Prostate gland (tissue), 2 donors: ENCODE measurements at regions not wholly inside any gene's neighbourhood (a gene's known extent, or its start where the extent isn't known, plus 50 kb on each side); places are given as distances from the start of the nearest gene placed in this dataset.

Experiments
- DNase-seq: peaks from one replicate; pipeline ENCODE4 v3.0.0-alpha.2; 2019; ENCODE audit warnings: low spot score
- H3K27ac ChIP-seq, 2 donors: fragments of 200-600 bp; sonication (generic); 2 replicates each; pipeline ENCODE4 v1.5.1; 2017 to 2019
- H3K27me3 ChIP-seq: fragments of 200-600 bp; sonication (generic); replicated peaks from 2 replicates; pipeline ENCODE4 v1.5.1; 2019; ENCODE audit not compliant: insufficient read depth
- H3K36me3 ChIP-seq, 2 donors: fragments of 200-600 bp; sonication (generic); 1 replicate in 1 of 2; 2 replicates in 1 of 2; pipeline versions ENCODE4 v1.5.1 to v1.8.1; 2017 to 2019
- H3K4me1 ChIP-seq: fragments of 200-600 bp; sonication (generic); replicated peaks from 2 replicates; pipeline ENCODE4 v1.5.1; 2019
- H3K4me3 ChIP-seq, 2 donors: fragments of 200-600 bp; sonication (generic); 2 replicates each; pipeline ENCODE4 v1.5.1; 2017 to 2019
- H3K9me3 ChIP-seq: fragments of 200-600 bp; sonication (generic); 2 replicates; pipeline ENCODE4 v1.5.1; 2017
- POLR2A ChIP-seq: fragments of 450-650 bp; IDR thresholded peaks from one replicate; pipeline ENCODE4 v1.6.1; 2016; ENCODE audit warnings: antibody characterized with exemption, mild to moderate bottlenecking
- POLR2AphosphoS5 ChIP-seq: sonication (generic); formaldehyde crosslinking; IDR thresholded peaks from one replicate; pipeline ENCODE4 v1.6.1; 2017; ENCODE audit warnings: antibody characterized with exemption
- WGBS: methylation state at CpG from one replicate; pipeline ENCODE4 v1.1.5; 2018; 5-methylcytosine and 5-hydroxymethylcytosine counted together
- intact Hi-C: fragments of 100-400 bp; cut with DNase I; formaldehyde crosslinking; loops from one replicate; pipeline ENCODE4 v1.14.2; 2022
- TF ChIP-seq, protein P1 (sequence below), 4 experiments: fragments of 200-600 bp in 2 of 4; fragments of 450-650 bp in 2 of 4; sonication (generic) in 2 of 4; IDR thresholded peaks; 1 replicate in 3 of 4; 2 replicates in 1 of 4; pipeline ENCODE4 v1.5.1; 2016 to 2019; ENCODE audit warnings: antibody characterized with exemption in 4 of 4, mild to moderate bottlenecking in 2 of 4, moderate library complexity in 2 of 4

DNA sequence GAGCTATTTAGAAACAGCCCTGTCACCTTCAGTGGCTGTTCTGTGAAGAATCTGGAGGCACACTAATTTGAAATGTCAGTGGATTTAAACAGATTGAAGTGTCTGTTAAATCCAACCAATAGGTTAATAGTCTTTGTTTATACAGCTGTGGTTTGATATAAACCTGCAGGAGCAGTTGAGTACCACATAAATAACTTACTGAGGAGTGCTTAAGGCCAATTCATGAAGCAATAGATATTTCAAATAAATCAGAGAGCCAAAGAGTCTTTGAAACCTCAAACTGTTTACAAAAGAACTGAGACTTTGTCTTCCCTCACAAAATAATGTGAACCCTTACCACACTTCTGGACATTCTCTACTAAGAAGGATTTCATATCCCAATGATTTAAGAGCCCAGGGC, 111.9 kb downstream of the FEM1C start:
- Histone ChIP-seq H3K4me3 (no peak overlapping the region), H3K36me3 (no peaks in the 10 kb centered on the region), H3K27ac (no peak overlapping the region), H3K9me3 (no peaks in the 10 kb centered on the region), H3K4me1 (peaks cover 6% of the 10 kb centered on the region), H3K27me3 (no peaks in the 10 kb centered on the region)
- intact Hi-C loops: no loop called here
- TF ChIP-seq, protein P1, sequence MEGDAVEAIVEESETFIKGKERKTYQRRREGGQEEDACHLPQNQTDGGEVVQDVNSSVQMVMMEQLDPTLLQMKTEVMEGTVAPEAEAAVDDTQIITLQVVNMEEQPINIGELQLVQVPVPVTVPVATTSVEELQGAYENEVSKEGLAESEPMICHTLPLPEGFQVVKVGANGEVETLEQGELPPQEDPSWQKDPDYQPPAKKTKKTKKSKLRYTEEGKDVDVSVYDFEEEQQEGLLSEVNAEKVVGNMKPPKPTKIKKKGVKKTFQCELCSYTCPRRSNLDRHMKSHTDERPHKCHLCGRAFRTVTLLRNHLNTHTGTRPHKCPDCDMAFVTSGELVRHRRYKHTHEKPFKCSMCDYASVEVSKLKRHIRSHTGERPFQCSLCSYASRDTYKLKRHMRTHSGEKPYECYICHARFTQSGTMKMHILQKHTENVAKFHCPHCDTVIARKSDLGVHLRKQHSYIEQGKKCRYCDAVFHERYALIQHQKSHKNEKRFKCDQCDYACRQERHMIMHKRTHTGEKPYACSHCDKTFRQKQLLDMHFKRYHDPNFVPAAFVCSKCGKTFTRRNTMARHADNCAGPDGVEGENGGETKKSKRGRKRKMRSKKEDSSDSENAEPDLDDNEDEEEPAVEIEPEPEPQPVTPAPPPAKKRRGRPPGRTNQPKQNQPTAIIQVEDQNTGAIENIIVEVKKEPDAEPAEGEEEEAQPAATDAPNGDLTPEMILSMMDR (IDR thresholded peaks at IDR 0.05): no peak
- TF ChIP-seq POLR2AphosphoS5: peak; percentile 42
- no peak for DNase-seq

DNA sequence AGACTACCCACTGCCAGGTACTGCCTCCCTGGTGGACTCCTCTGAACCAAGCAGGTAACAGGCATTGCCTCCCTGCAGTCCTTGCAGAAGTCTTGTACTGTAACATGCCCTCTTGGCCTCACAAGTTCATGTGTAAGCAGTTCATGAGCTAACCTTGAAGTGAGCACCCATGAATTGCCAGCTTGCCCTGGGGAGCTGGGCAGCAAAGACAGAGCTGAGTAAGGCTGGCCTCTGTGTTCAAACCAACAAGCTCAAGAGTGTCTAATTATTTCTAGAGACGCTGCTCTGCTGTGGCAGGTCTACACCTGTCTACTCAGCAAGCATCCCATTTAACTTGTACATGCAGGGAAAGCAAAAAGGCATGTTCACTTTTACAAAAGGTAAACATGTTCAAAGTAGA, 113.5 kb downstream of the FEM1C start:
- Histone ChIP-seq H3K27me3 (no peaks in the 10 kb centered on the region), H3K9me3 (no peaks in the 10 kb centered on the region), H3K36me3 (no peaks in the 10 kb centered on the region), H3K4me3 (no peak overlapping the region), H3K27ac (no peak overlapping the region), H3K4me1 (peaks cover 6% of the 10 kb centered on the region)
- 50% methylated on average over 1 of the region's 1 CpG for WGBS
- TF ChIP-seq POLR2AphosphoS5 (no peak), POLR2A (no peak)
- TF ChIP-seq, protein P1 (IDR thresholded peaks at IDR 0.05): no peak
- no peak for DNase-seq
- intact Hi-C loops: no loop called here

DNA sequence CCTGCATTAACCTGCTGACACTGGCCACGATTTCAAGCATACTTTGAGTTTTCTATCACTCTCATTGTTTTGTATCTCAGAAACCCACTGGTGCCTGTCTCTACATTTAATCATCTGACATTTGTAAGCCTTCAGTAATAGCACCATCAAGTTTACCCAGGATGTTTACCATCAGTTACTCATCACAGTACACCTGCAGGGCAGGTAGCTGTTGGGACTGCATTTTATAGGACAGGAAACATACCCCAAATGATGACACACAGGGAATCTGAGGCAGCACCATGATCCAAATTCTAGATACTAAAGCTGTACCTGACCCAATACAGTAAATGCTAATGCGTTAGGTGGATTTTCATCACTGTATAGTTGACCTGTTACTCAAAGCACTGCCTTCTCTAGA, 114.2 kb downstream of the FEM1C start:
- no peaks in the 10 kb centered on the region for H3K9me3 ChIP-seq
- H3K27me3 ChIP-seq: no peaks in the 10 kb centered on the region
- TF ChIP-seq, protein P1 (IDR thresholded peaks at IDR 0.05): no peak
- no peak for TF ChIP-seq POLR2A
- TF ChIP-seq POLR2AphosphoS5: no peak
- no peak overlapping the region for H3K4me3 ChIP-seq
- H3K36me3 ChIP-seq: no peaks in the 10 kb centered on the region
- 63% methylated on average over 2 of the region's 2 CpGs for WGBS
- DNase-seq: no peak
- peaks cover 6% of the 10 kb centered on the region for H3K4me1 ChIP-seq
- no peak overlapping the region for H3K27ac ChIP-seq
- intact Hi-C loops: no loop called here

DNA sequence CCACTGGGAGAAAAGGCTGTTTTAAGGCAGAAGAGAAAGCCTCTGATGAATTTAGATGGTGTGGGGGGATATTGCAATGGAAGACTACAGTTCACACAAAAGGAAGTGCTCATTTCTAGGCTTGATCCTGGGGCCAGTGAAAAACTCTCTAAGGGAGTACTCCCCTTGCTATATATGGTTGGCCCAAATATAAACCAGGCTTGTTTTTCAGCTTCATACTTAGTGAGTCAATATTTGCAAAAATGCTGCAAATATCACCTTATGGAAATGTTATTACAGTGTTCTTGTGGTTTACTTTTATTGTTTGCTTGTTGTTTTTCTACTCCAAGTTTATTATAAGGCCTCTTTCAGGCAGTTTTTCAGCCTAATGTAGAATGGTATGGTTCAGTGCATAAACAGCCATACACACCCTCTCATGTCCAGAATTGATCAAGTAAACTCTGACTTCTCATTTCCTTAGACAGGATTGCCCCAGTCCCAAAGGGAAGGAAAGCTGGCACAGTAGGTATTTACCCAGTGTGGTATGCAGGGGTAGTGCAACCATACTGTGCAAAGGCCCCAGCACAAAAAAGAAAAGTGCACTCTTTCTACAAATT, 115.1 kb downstream of the FEM1C start:
- no peaks in the 10 kb centered on the region for H3K27me3 ChIP-seq
- H3K36me3 ChIP-seq: no peaks in the 10 kb centered on the region
- intact Hi-C loops: loop anchor here (5.0 kb wide), 1 partner anchor 113 kb away; the partner anchor contains the start of gene FEM1C
- TF ChIP-seq POLR2AphosphoS5: peak; percentile 29
- no peak for TF ChIP-seq POLR2A
- peaks cover 6% of the 10 kb centered on the region for H3K4me1 ChIP-seq
- no peaks in the 10 kb centered on the region for H3K9me3 ChIP-seq
- H3K4me3 ChIP-seq: no peak overlapping the region
- no peak for DNase-seq
- peak overlapping the region in 1 of 2 donors; percentile 14 for H3K27ac ChIP-seq

DNA sequence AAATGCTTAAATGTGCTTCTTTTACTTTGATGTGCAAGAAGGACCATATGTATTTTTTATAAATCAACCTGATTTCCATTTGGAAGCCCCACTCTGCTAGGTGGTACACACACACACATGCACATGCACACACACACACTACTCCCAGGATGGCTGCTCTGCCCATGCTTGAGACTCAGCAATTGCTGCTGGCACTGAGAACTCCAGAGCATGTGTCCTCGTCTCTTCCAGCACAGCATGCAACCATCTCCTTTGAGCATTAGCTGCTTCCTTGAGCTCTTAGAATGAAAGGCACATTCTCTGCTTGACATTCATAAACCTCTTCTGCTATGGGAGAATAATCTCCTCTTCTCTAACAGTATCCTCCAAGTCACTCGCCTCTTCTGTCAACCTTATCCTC, 115.9 kb downstream of the FEM1C start:
- intact Hi-C loops: loop anchor here (5.0 kb wide), 1 partner anchor 114 kb away; the partner anchor contains the start of gene FEM1C
- Histone ChIP-seq H3K4me3 (no peak overlapping the region), H3K9me3 (no peaks in the 10 kb centered on the region), H3K4me1 (peaks cover 6% of the 10 kb centered on the region), H3K27me3 (no peaks in the 10 kb centered on the region), H3K36me3 (no peaks in the 10 kb centered on the region), H3K27ac (no peak overlapping the region)
- WGBS: 69% methylated on average over 2 of the region's 2 CpGs
- TF ChIP-seq, protein P1 (IDR thresholded peaks at IDR 0.05): no peak
- TF ChIP-seq POLR2A: no peak
- no peak for TF ChIP-seq POLR2AphosphoS5
- no peak for DNase-seq
